Renal pelvis (tissue), 1 donor: ENCODE measurements at regions not wholly inside any gene's neighbourhood (a gene's known extent, or its start where the extent isn't known, plus 50 kb on each side); places are given as distances from the start of the nearest gene placed in this dataset.
"Not testable (repeated sequence)": the region's sequence is repeated elsewhere in the genome, so short reads cannot be mapped to it uniquely, and the experiment has no call there.

Source experiments
- DNase-seq: peaks from one replicate; pipeline ENCODE4 v3.0.0-alpha.2; 2013

DNA sequence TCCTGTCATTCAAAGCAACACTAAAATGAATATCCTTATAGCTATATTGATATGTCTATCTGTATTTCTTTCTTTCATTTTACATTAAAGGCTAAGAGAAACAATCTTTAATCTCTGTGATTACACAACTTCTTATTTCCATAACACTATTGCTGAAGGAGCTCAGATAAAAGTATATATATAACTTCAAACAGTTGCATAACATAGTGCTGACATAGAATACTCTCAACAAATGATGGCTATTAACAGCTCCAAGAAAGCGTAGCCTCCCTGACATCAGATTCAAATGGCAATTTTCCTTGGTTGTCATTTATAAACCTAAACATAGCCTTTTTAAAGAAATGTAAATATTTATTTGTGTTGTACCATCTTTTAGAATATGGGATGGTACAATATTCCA lies 116.6 kb upstream of the PTPRG start:
- DNase-seq = no peak

DNA sequence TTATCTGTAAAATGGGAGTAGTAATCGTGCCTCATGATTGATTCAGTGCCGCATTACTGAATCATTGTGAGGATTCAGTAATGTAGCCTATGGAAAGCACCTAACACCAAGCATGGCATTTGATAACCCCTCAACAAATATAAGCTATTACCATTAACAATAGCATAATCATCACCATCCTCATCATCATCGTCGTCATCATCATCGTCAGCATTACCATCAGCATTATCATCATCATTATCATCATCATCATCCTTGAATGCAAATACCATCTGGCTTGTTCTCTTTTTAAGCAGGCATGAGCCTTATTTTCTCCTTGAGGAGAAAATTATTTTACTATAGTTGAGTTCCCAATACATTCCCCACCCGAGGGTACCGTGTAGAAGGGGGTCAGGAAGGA lies 115.4 kb upstream of the PTPRG start:
- DNase-seq = no peak

GRCh38 chr3:61446341-61446740 lies 115.0 kb upstream of the PTPRG start:
- no peak for DNase-seq

- no peak for DNase-seq
Observed at GRCh38 chr3:61448378-61448777, 113.0 kb upstream of the PTPRG start.

- DNase-seq = no peak
Observed at GRCh38 chr3:61449327-61450040, 111.9 kb upstream of the PTPRG start.

GRCh38 chr3:61450866-61451265 lies 110.5 kb upstream of the PTPRG start:
- DNase-seq = no peak

DNA sequence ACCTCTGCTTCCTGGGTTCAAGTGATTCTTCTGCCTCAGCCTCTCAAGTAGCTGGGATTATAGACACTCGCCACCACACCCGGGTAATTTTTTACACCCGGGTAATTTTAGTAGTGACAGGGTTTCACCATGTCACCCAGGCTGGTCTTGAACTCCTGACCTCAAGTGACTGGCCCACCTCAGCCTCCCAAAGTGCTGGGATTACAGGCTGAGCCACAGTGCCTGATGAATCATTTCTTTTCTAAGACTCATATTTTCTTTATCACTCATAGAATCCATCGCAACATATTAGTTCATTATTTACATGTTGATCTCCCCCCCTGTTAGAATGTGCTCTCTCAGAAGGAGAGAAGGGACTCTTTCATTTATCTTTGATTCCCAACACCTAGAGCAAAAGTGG lies 109.5 kb upstream of the PTPRG start:
- DNase-seq = no peak

- no peak for DNase-seq
Observed at GRCh38 chr3:61452535-61453090, 108.8 kb upstream of the PTPRG start.

DNA sequence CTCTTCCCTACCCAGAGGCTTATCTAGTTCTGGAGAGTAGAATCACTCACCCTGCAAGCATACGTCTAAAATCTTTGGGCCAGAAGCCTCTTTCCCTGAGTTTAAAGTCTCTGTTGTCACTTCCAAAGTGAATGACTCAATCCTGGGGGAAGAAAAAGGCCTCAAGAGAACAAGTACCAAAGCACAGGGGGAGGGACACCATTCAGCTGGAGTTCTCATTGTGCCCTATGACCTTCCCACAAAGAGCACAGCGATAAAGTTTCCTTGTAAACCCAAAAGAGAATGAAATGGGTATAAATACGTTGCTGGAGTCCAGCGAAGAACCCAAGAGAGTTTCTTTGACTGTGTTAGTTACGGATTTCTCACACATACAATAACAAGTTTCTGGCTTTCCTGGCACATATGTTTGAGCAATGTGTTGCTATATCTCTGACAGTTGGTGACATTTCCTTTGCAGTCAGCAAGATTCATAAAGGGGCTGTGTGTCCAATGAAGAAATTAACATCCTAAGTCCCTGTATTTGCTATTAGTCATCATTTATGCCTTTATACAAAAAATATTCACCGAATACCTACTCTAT lies 107.3 kb upstream of the PTPRG start:
- DNase-seq = no peak

- no peak for DNase-seq
Observed at GRCh38 chr3:61454801-61455200, 106.6 kb upstream of the PTPRG start.

DNA sequence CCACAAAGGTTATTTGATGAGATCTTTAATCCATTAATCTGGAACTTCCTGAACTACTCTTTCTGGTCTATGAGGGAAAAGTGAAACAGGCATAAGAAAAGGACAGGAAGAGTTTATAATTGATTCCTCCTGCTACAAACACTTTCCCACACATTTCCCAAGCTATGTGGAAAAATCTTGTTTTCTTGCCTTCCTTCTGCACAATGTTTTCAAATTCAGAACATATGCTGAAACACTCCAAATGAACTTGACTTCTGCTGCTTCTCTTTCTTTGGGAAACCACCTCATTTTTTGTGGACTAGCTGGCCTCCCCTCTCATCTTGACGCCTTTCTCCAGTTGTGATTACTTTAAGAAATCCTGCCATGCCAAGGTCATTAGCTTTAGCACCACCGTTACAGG lies 100.7 kb upstream of the PTPRG start:
- no peak for DNase-seq

DNA sequence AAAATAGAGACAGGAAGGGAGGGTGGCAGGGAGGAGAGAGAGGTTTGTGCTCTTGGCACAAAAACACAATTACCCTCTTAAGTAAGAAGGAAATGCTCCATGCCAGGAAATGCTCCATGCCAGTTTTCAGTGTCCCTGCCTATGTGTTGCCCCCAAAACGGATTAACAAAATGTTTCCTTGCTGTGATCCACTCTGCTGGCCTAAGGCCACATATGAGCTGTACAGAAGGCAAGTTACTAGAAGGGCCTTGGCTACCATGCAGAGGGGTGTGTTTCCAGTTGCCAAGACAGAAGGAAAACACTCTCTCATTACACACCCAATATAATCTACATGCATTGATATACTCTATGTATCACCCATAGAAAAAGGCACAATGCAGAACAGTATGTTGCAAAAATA lies 98.2 kb upstream of the PTPRG start:
- no peak for DNase-seq

DNA sequence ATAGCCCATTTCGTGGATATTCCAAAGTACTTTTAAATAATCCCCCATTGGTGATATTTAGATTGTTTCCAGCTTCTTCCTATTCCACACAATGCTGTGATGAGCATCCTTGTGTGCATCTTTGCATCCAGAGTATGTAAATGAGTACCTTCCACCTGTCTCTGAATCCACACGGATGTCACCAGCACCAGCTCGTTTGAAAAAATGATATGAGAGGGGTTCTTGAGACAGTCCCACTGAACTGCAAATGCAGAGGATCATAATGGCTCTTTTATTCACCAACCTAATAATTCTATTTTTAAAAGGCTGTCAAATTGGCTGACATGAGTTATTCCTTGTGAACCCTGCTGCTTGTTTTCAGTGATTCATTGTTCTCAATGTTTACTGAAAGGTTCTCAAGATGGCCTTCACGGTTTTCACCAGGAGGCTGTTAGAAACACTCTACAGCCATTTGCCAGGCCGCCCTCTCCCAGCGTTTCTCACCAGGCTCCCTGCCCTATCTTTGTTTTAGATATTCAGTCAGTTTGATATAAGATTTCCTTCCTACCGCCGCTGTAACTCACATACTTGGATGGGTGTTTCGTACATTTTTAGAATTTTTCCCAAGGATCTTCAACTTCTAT lies 96.7 kb upstream of the PTPRG start:
- DNase-seq = no peak

DNA sequence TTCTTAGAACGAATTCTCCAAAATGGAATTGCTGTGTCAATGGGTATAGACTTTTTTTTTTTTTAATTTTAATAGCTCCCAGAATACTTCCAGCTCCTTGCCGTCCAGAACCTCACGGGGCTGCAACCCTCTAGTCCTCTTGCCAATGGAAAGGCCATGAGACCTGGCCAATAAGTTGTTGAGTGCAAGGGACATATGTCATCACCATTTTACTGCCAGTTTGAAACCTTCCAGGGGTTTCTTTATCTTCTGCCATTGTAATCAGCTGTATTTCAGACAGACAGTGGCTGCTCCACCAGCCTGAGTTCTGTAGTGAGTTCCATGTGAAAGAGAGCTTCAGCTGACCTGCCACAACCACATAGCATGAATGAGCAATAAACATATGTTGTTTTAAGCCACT lies 95.0 kb upstream of the PTPRG start:
- DNase-seq = no peak

GRCh38 chr3:61483997-61484396 lies 77.4 kb upstream of the PTPRG start:
- no peak for DNase-seq

GRCh38 chr3:61493339-61493738 lies 68.0 kb upstream of the PTPRG start:
- no peak for DNase-seq

- not testable (repeated sequence) for DNase-seq
Observed at GRCh38 chr3:61494309-61494708, 67.1 kb upstream of the PTPRG start.

DNA sequence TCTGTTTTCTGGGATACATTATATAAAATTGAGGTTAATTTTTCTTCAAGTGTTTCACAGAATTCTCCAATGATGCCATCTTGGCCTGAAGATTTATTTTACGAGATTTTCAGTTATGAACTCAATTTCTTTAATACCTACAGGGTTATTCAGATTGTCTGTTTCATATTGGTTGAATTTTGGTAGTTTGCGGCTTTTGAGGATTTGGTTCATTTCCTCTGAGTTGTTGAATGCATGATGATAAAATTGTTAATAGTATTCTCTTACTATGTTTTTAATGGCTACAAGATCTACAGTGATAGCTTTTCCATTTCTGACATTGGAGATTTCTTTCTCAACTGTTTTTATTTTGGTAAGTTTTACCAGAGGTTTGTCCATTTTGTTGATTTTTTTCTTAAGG lies 63.9 kb upstream of the PTPRG start:
- DNase-seq = no peak

DNA sequence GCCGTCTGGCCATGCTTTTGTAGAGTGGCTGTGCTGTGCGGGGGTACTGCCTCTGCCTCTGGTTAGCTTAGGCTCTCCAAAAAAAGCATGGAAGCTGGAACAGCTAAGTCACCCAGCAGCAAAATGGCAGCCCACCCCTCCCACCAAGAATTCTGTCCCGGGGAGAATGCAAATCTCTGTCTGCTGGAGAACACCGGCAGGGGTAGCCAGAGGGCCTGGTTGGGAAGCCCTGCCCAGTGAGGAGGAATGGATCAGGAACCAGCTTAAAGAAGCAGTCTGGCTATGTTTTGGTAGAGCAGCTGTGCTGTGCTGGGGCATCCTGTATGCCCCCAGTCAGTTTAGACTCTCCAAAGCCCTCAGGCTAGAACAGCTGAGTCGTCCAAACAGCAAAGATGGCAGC lies 56.2 kb upstream of the PTPRG start:
- DNase-seq = no peak

GRCh38 chr3:61507946-61508345 lies 53.4 kb upstream of the PTPRG start:
- DNase-seq = no peak
